GM18520 (cell line): ENCODE measurements at regions not wholly inside any gene's neighbourhood (a gene's known extent, or its start where the extent isn't known, plus 50 kb on each side); places are given as distances from the start of the nearest gene placed in this dataset.

ENCODE experiments used
- ATAC-seq: cut with Tn5 transposase; IDR thresholded peaks from one replicate; pipeline ENCODE4 v1.9.1; 2021; ENCODE audit not compliant: unreplicated experiment

DNA sequence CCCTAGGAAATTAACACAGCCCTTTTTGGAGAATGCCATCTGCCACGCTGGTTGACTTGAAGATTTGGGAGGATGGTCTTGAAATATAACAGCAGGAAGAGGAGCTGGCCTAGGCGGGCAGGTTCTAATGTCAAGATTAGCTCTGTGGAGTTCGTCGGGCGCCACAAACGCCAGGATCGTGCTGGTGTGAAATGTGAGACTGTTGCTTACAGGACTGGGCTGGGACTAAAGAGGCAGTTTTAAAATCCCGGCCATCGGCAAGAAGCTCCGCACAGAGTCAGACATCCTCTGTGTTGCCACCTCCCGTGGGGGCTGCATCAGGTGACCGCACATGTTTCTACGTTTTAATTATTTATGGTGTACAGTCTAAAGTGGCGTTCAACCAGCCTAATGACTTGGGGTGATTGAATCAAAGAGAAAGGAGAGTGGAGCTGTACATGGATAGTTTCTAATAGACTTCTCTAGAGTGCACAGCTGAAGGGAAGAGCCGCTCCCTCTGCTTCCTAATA, 99.4 kb upstream of the BCL11A start:
- ATAC-seq, result no peak

GRCh38 chr2:60657673-60658072, 98.4 kb upstream of the PAPOLG start:
- no peak for ATAC-seq

GRCh38 chr2:60659026-60659425, 97.0 kb upstream of the PAPOLG start:
- ATAC-seq, result no peak

DNA sequence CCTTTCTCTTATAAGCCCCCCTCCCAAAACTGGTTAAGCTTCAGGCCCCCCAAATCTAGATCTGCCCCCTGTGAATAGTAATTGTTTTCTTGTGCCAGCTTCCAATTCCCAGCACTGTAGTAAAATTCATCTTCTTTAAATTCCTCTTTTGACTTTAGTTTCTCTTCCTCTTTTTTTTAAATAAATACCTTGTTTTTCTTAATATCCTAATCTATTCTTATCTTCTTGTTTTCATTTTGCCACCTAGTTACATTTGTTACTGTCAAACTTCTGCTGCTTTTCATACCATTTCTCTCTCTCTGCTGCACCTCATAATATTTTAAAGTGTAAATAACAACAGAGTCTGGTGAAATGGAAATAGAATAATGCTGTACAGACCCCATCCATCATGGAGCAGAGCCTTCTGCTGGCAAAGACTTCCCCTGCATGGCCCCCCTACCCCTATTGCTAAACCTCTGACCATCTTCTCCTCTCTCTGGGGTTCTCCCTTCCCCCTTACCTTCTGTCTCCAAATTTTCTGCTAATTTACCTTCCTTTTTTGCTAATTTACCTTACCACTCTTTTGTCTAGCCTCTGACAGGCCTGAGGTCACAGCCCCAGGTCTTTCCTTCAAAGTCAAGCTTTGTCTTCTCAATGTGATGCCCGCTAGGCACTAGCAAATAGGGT, 94.9 kb upstream of the PAPOLG start:
- no peak for ATAC-seq

DNA sequence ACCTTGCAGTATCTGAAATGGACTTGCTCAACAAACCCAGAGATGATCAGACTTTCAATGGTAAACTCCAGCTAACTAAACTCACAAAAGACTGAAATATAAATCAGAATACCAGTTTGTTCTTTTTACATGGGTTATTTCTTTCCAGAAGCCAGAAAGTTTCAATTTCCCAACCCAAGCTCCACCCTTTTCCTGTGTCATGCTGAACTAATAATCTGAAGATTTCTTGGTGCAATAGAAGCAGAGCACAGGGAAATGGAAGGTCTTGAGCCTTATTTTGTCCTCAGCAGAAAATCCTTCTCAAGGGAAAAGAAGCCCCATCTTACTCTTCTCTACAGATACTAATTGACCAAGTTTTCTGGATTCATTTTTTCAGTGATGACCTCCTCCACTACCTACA, 93.3 kb upstream of the PAPOLG start:
- ATAC-seq, result no peak

DNA sequence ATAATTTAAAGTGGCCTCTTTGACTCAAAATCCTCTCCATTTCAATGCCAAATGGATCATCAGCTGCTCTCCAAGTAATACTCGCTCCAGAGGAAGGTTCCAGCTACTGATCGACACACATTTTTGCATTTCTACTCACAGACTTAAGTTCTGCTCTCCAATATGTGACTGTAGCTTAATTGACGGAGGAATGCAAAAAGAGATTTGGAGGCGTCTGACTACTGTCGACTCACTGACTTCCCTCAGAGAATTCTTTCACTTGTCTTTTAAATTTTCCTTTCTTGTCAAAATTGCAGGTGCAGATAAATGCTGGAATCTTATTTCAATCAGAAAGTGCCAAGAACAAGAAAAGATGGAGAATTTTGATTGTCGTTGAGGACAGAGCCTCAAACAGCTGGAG, 84.1 kb upstream of the PAPOLG start:
- no peak for ATAC-seq

GRCh38 chr2:60674524-60675165, 81.4 kb upstream of the PAPOLG start:
- ATAC-seq, result peak; percentile 94

- no peak for ATAC-seq
Observed at GRCh38 chr2:60675301-60675700, 80.8 kb upstream of the PAPOLG start.

GRCh38 chr2:60676706-60677330, 79.2 kb upstream of the PAPOLG start:
- ATAC-seq, result no peak

DNA sequence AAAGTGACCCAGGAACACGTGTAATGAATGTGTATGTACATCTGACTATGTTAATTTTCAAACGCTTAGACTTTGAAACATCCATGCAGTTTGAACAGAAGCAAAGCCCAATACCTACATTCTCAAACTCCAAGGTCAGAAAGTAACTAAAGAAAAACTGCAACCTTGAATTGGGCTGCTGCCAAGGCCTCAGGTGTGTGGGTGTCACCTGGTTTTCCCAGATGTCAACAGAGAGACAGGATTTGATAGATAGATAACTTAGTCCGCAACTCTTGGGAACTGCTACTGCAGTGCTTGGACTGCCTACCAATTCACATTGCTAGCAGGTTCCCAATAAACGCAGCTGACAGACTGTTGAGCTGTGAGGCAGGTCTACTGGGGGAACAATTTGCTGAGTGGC, 78.7 kb upstream of the PAPOLG start:
- no peak for ATAC-seq

DNA sequence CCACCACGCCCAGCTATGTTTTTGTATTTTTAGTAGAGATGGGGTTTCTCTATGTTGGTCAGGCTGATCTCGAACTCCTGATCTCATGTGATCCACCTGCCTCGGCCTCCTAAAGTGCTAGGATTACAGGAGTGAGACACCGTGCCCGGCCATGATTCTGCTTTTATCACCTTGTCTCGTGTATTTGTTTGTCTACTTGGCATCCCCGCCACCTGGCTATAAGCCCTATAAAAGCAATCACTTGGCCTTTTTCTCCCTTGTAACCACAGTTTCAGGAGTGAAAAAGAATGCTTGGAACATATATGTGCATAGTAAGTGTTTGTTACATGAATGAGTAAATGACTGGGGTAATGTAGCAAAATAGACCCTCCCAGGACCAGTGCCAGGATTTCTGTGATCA, 77.5 kb upstream of the PAPOLG start:
- no peak for ATAC-seq

DNA sequence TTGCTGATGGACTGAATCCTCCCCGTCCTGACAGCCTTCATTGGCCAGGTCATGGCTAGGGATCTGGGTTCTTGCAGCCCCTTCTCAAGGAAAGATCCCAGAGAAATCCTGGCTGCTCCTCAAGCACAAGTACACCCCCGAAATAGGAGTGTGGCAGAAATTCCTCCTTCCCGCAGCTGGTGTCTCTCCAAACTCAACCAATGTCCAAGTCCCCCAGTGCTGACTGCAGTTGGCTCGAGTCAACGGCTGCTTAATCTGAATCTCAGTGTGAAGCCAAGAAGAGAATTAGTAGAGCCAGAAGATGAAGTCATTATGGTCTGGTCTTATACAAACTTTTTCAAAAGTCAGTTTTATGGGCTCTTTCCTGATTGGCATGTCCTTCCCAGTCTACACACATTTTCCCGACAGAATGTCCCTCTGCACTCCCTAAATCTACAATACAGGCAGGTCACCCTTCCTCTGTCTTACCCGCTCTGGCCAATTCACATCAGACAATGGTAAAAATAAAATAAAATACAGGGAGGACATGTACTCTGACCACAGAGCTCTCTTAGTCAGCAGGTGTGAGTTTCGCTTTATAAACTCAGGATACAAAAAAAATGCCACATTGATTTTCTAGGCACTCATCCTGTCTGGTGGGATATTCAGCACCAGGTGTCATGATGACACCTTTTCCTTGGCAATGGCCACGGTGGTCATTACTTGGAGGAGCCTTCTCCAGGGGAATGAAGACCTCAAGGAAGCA, 76.9 kb upstream of the PAPOLG start:
- no peak for ATAC-seq

GRCh38 chr2:60693551-60693950, 62.5 kb upstream of the PAPOLG start:
- no peak for ATAC-seq

DNA sequence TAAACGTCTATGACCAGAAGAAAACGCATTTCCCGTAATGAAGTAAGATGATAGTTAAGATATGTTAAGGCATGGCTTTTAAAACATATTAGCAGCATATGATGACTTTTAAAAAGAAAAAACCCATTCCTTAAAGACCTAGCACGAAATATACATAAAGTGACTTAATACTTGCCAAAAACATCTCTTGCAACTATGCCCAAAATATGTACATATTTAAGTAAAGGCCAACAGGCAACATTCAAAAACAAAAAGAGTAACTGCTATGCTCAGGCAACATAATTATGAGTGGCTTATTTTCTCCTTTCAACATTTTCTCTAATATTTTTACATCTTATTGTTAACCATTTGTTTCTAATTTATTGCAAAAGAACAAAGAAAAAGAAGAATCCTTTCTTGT, 60.3 kb upstream of the PAPOLG start:
- no peak for ATAC-seq

DNA sequence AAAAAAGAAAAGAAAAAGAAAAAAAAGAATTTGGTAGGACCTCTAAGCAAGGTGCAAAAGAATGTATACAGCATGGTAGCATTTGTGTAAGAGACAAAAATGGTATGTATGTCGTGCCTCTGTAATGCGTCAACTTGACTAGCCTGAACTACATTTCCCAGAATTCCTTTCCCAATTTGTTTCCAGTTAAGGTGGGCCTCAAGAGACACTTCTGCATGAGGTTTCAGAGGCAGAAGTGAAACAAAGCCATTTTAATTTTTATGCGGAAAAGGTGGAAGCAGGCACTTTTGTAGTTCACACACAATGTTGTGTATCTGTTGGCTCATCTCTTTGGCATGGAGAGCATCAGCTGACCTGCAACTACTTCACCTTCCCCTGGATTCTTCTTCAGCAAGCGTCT, 56.5 kb upstream of the PAPOLG start:
- ATAC-seq, result no peak

DNA sequence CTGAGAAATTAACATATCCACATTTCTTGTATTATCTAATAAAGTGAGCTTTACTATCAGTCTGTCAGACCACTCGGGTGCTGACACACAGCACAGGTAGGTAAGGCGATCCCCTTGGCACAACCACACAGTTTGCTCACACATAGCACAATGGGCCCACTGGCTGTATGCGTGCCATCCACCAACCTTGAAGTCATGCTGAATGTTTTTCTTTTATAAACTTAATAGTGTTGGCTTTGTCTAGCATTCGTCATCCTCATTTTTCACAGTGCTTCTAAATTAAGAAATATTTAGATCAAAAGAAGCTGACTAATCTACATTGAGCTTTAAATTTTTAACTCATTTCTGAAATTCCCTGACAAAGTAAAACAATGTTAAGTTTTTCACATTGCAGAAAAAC, 50.0 kb upstream of the PAPOLG start:
- no peak for ATAC-seq
